GM23338 (cell line): ENCODE measurements at regions not wholly inside any gene's neighbourhood (a gene's known extent, or its start where the extent isn't known, plus 50 kb on each side); places are given as distances from the start of the nearest gene placed in this dataset.
A peak's percentile ranks its signal among the peaks of the same experiment; 100 is the strongest.

ENCODE experiments used
- ATAC-seq: fragments of 200-7000 bp; cut with Tn5 transposase; 3 replicates; pipeline ENCODE4 v1.9.1; 2020
- DNase-seq: peaks from one replicate; pipeline ENCODE4 v3.0.0-alpha.2; 2015; ENCODE audit warnings: low spot score
- H2AFZ ChIP-seq: fragments of 200-600 bp; sonication (generic); 2 replicates; pipeline ENCODE4 v1.8.0; 2016; ENCODE audit warnings: antibody characterized with exemption, mild to moderate bottlenecking, moderate library complexity
- H3F3A ChIP-seq: fragments of 200-600 bp; sonication (generic); replicated peaks from 2 replicates; pipeline ENCODE4 v1.8.0; 2017; ENCODE audit warnings: antibody characterized with exemption, mixed run types, low read depth
- H3K27ac ChIP-seq: fragments of 200-600 bp; sonication (generic); 2 replicates; pipeline ENCODE4 v1.6.1; 2016; ENCODE audit warnings: low read depth
- H3K27me3 ChIP-seq: fragments of 200-600 bp; sonication (generic); 2 replicates; pipeline ENCODE4 v1.8.0; 2016; ENCODE audit warnings: mild to moderate bottlenecking, mixed run types, moderate library complexity; ENCODE audit not compliant: insufficient read depth
- H3K36me3 ChIP-seq: fragments of 200-600 bp; sonication (generic); 2 replicates; pipeline ENCODE4 v1.8.0; 2016; ENCODE audit warnings: mild to moderate bottlenecking; ENCODE audit not compliant: insufficient read depth
- H3K4me1 ChIP-seq: fragments of 200-600 bp; sonication (generic); 2 replicates; pipeline ENCODE4 v1.8.0; 2016; ENCODE audit warnings: mild to moderate bottlenecking, moderate library complexity; ENCODE audit not compliant: insufficient read depth
- H3K4me2 ChIP-seq: fragments of 200-600 bp; sonication (generic); 2 replicates; pipeline ENCODE4 v1.7.1; 2017; ENCODE audit warnings: mixed run types
- H3K4me3 ChIP-seq: fragments of 200-600 bp; sonication (generic); 2 replicates; pipeline ENCODE4 v1.6.1; 2016; ENCODE audit warnings: mixed run types
- H3K79me2 ChIP-seq: fragments of 200-600 bp; sonication (generic); replicated peaks from 2 replicates; pipeline ENCODE4 v1.8.0; 2017; ENCODE audit warnings: mild to moderate bottlenecking; ENCODE audit not compliant: insufficient read depth
- H3K9me2 ChIP-seq: fragments of 200-600 bp; sonication (generic); 2 replicates; pipeline ENCODE4 v1.8.0; 2017; ENCODE audit not compliant: insufficient read depth
- H4K20me1 ChIP-seq: fragments of 200-600 bp; sonication (generic); replicated peaks from 2 replicates; pipeline ENCODE4 v1.8.0; 2017; ENCODE audit warnings: mild to moderate bottlenecking; ENCODE audit not compliant: insufficient read depth
- H3K27ac Mint-ChIP-seq: 2 replicates; pipeline ENCODE4 v1.8.0; 2020; ENCODE audit warnings: inconsistent platforms, mild to moderate bottlenecking, moderate library complexity, mixed read lengths
- H3K27me3 Mint-ChIP-seq: 3 replicates; pipeline ENCODE4 v1.8.0; 2022; ENCODE audit warnings: low read depth, mild to moderate bottlenecking, moderate library complexity, mixed read lengths, inconsistent platforms; ENCODE audit not compliant: insufficient read depth, poor library complexity
- H3K36me3 Mint-ChIP-seq: 3 replicates; pipeline ENCODE4 v1.8.0; 2021; ENCODE audit warnings: low read depth, mild to moderate bottlenecking, inconsistent platforms, moderate library complexity, mixed read lengths
- H3K4me1 Mint-ChIP-seq: 3 replicates; pipeline ENCODE4 v1.8.0; 2020; ENCODE audit warnings: mild to moderate bottlenecking, inconsistent platforms, mixed read lengths
- H3K4me3 Mint-ChIP-seq: 3 replicates; pipeline ENCODE4 v1.8.0; 2021; ENCODE audit warnings: moderate library complexity, mild to moderate bottlenecking, inconsistent platforms, mixed read lengths
- H3K9me3 Mint-ChIP-seq: 3 replicates; pipeline ENCODE4 v1.8.0; 2020; ENCODE audit warnings: moderate library complexity, mild to moderate bottlenecking, inconsistent platforms, mixed read lengths
- CTCF ChIP-seq, 2 experiments: fragments of 200-600 bp in 1 of 2; sonication (generic) in 1 of 2; conservative IDR thresholded peaks; 2 replicates each; pipeline versions ENCODE4 v1.5.1 to v1.6.1; 2016 to 2017; ENCODE audit warnings: antibody characterized with exemption in 2 of 2, low read depth in 2 of 2, mild to moderate bottlenecking in 2 of 2, moderate library complexity in 1 of 2
- ETS1 ChIP-seq: IDR thresholded peaks from 2 replicates; pipeline ENCODE4 v1.6.1; 2016; ENCODE audit warnings: antibody characterized with exemption
- EZH2 ChIP-seq: fragments of 200-600 bp; sonication (generic); IDR thresholded peaks from one replicate; pipeline ENCODE4 v1.8.0; 2017; ENCODE audit warnings: antibody characterized with exemption, mild to moderate bottlenecking, low read depth; ENCODE audit not compliant: unreplicated experiment
- POLR2AphosphoS5 ChIP-seq: IDR thresholded peaks from 2 replicates; pipeline ENCODE4 v1.6.1; 2016; ENCODE audit warnings: antibody characterized with exemption, low read depth
- REST ChIP-seq: IDR thresholded peaks from one replicate; pipeline ENCODE4 v1.6.1; 2018; ENCODE audit warnings: antibody characterized with exemption; ENCODE audit not compliant: unreplicated experiment
- STAT1 ChIP-seq: IDR thresholded peaks from one replicate; pipeline ENCODE4 v1.6.1; 2016; ENCODE audit warnings: antibody characterized with exemption; ENCODE audit not compliant: unreplicated experiment
- ZNF331 ChIP-seq: fragments of 250-450 bp; sonication (Bioruptor Pico); IDR thresholded peaks from 2 replicates; pipeline ENCODE4 v1.5.0; 2020; ENCODE audit warnings: low read depth, mild to moderate bottlenecking, moderate library complexity

GRCh38 chr4:38385093-38386004, 278.6 kb upstream of the KLF3 start:
- H3K27ac Mint-ChIP-seq: no peak overlapping the region
- H3K4me1 Mint-ChIP-seq: peaks cover 5% of the 10 kb centered on the region; the same call in 1 of the 3 replicates
- peaks cover 15% of the 10 kb centered on the region for H3K9me3 Mint-ChIP-seq
- TF ChIP-seq POLR2AphosphoS5: no peak
- TF ChIP-seq ETS1: no peak
- TF ChIP-seq ZNF331: no peak
- TF ChIP-seq STAT1: no peak
- TF ChIP-seq EZH2: no peak
- TF ChIP-seq REST: no peak
- no peak for TF ChIP-seq CTCF (conservative IDR thresholded peaks at IDR 0.05; ENCODE audit: low read depth in 2 of 2)
- no peak overlapping the region for H3K4me3 ChIP-seq
- no peaks in the 10 kb centered on the region for H3F3A ChIP-seq
- H2AFZ ChIP-seq: peak overlapping the region; percentile 99
- DNase-seq: no peak
- H3K4me1 ChIP-seq: peaks cover 2% of the 10 kb centered on the region; the same call in 1 of the 2 replicates
- H3K27me3 ChIP-seq: no peaks in the 10 kb centered on the region
- H3K36me3 Mint-ChIP-seq: peaks cover 9% of the 10 kb centered on the region
- H4K20me1 ChIP-seq: no peaks in the 10 kb centered on the region
- no peak overlapping the region for H3K27ac ChIP-seq
- H3K79me2 ChIP-seq: no peaks in the 10 kb centered on the region
- peaks cover 3% of the 10 kb centered on the region; the same call in 1 of the 2 replicates for H3K9me2 ChIP-seq
- no peak overlapping the region for H3K4me3 Mint-ChIP-seq
- peak; percentile 81 for ATAC-seq
- no peak overlapping the region for H3K4me2 ChIP-seq
- no peaks in the 10 kb centered on the region; the same call in 1 of the 2 replicates for H3K36me3 ChIP-seq
- H3K27me3 Mint-ChIP-seq: no peaks in the 10 kb centered on the region
